GM12891 (cell line): ENCODE measurements at regions not wholly inside any gene's neighbourhood (a gene's known extent, or its start where the extent isn't known, plus 50 kb on each side); places are given as distances from the start of the nearest gene placed in this dataset.

Source experiments
- PAX5 ChIP-seq: IDR thresholded peaks from 2 replicates; pipeline ENCODE4 v1.6.1; 2011; ENCODE audit warnings: low read length, moderate library complexity, mild to moderate bottlenecking; ENCODE audit not compliant: insufficient read depth, severe bottlenecking
- POLR2A ChIP-seq: IDR thresholded peaks from 2 replicates; pipeline ENCODE4 v1.6.1; 2011; ENCODE audit warnings: low read depth, low read length, control low read depth
- POLR2AphosphoS5 ChIP-seq: IDR thresholded peaks from 2 replicates; pipeline ENCODE4 v1.6.1; 2011; ENCODE audit warnings: low read depth, low read length, control low read depth
- POU2F2 ChIP-seq: IDR thresholded peaks from 2 replicates; pipeline ENCODE4 v1.6.1; 2011; ENCODE audit warnings: low read depth, mild to moderate bottlenecking, control low read depth, low read length, moderate library complexity
- SPI1 ChIP-seq: IDR thresholded peaks from 2 replicates; pipeline ENCODE4 v1.6.1; 2011; ENCODE audit warnings: low read depth, low read length, control low read depth
- TAF1 ChIP-seq: IDR thresholded peaks from 2 replicates; pipeline ENCODE4 v1.6.1; 2011; ENCODE audit warnings: low read depth, low read length, control low read depth

DNA sequence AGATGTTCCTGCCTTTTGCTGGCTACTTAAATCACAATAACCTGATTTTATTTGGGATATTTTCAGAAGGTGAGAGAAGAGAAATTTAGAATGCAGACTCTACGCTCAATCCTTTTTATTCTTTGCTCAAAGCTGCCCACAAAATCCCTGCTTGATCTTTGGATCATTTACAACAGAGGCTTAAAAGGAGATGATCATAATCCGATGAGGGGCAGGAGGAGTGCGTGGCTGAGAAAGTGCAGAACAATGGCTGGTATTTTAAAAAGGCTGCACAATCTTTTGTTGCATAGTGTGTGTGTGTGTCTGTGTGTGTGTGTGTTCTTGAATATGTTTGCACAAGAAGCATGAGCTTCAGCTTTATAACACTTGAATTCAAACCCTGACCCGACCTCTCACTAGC, 256.3 kb upstream of the MYT1L start:
- TF ChIP-seq POLR2AphosphoS5 (no peak), POLR2A (no peak), SPI1 (no peak), PAX5 (no peak), TAF1 (no peak), POU2F2 (no peak)
